ENCODE measurements at regions not wholly inside any gene's neighbourhood (a gene's known extent, or its start where the extent isn't known, plus 50 kb on each side); places are given as distances from the start of the nearest gene placed in this dataset.

- in situ Hi-C loops (cut with MboI; ENCODE audit: low sequenced_read_pairs, unreplicated experiment) = no loop called here
- TF ChIP-seq CTCF (IDR thresholded peaks at IDR 0.05; ENCODE audit: borderline replicate concordance, control extremely low read depth, extremely low read depth, insufficient read depth, missing control alignments) = no peak
- no peak for DNase-seq (ENCODE audit: low spot score)
Measured at GRCh38 chr1:80961464-80962190, 839.1 kb upstream of the ADGRL2 start.

- in situ Hi-C loops (cut with MboI; ENCODE audit: low sequenced_read_pairs, unreplicated experiment) = no loop called here
- no peak for DNase-seq (ENCODE audit: low spot score)
- no peak for TF ChIP-seq CTCF (IDR thresholded peaks at IDR 0.05; ENCODE audit: borderline replicate concordance, control extremely low read depth, extremely low read depth, insufficient read depth, missing control alignments)
Measured at GRCh38 chr1:80933346-80933745, 867.4 kb upstream of the ADGRL2 start.

GRCh38 chr1:80931178-80931577 is 869.6 kb upstream of the ADGRL2 start:
- TF ChIP-seq CTCF (IDR thresholded peaks at IDR 0.05; ENCODE audit: borderline replicate concordance, control extremely low read depth, extremely low read depth, insufficient read depth, missing control alignments) = no peak
- DNase-seq (ENCODE audit: low spot score) = no peak
- in situ Hi-C loops (cut with MboI; ENCODE audit: low sequenced_read_pairs, unreplicated experiment) = no loop called here

DNA sequence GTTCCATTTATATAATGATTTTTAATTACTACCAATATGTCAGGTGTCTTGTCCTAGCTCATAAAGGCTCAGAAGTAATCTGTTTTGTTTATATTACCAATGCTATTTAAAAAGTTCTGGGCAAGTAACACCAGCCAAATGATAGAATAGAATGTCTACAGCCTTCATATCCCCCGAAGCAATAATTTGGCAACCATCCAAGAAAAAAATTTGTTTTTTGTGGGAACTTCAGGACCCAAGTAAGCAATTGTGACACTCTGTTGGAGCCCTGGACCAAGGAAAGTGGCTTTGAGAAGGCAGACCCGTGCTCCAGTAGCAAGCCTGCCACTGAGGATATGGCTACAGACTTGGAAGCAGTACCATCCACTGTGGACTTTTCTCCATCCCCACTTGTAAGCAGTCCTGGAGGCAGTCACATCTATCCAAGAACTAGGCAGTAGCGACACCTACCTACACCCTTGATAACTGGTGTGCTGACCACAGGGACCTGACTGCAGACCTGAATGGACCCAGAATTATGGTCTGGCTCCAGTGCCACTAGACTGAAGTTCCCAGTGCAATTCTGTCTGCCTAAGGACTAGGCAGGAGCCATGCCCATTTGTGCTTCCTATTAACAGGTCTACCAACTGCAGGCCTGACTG is 870.7 kb upstream of the ADGRL2 start:
- DNase-seq (ENCODE audit: low spot score) = no peak
- TF ChIP-seq CTCF (IDR thresholded peaks at IDR 0.05; ENCODE audit: borderline replicate concordance, control extremely low read depth, extremely low read depth, insufficient read depth, missing control alignments) = no peak
- in situ Hi-C loops (cut with MboI; ENCODE audit: low sequenced_read_pairs, unreplicated experiment) = no loop called here

GRCh38 chr1:80926531-80926930 is 874.2 kb upstream of the ADGRL2 start:
- in situ Hi-C loops (cut with MboI; ENCODE audit: low sequenced_read_pairs, unreplicated experiment) = no loop called here
- TF ChIP-seq CTCF (IDR thresholded peaks at IDR 0.05; ENCODE audit: borderline replicate concordance, control extremely low read depth, extremely low read depth, insufficient read depth, missing control alignments) = no peak
- DNase-seq (ENCODE audit: low spot score) = no peak

GRCh38 chr1:80925130-80925805 is 875.5 kb upstream of the ADGRL2 start:
- DNase-seq (ENCODE audit: low spot score) = no peak
- no peak for TF ChIP-seq CTCF (IDR thresholded peaks at IDR 0.05; ENCODE audit: borderline replicate concordance, control extremely low read depth, extremely low read depth, insufficient read depth, missing control alignments)
- in situ Hi-C loops (cut with MboI; ENCODE audit: low sequenced_read_pairs, unreplicated experiment) = no loop called here
